H1 (cell line): ENCODE measurements at regions not wholly inside any gene's neighbourhood (a gene's known extent, or its start where the extent isn't known, plus 50 kb on each side); places are given as distances from the start of the nearest gene placed in this dataset.

Experiments used
- ASH2L ChIP-seq: fragments of 200-600, 300-600 bp; sonication (generic); IDR thresholded peaks from one replicate; pipeline ENCODE4 v1.7.1; 2017; ENCODE audit warnings: low read length
- ATF2 ChIP-seq: IDR thresholded peaks from 2 replicates; pipeline ENCODE4 v1.6.1; 2012; ENCODE audit warnings: low read length, inconsistent platforms
- CHD2 ChIP-seq: IDR thresholded peaks from 2 replicates; pipeline ENCODE4 v1.6.1; 2012; ENCODE audit warnings: low read length, improper control_type of control experiment
- CHD7 ChIP-seq: fragments of 300-600 bp; sonication (generic); IDR thresholded peaks from 2 replicates; pipeline ENCODE4 v1.7.1; 2012; ENCODE audit warnings: low read length, moderate library complexity, mild to moderate bottlenecking, inconsistent platforms; ENCODE audit not compliant: insufficient replicate concordance
- HDAC2 ChIP-seq, 2 experiments: fragments of 300-600 bp in 1 of 2; sonication (generic) in 1 of 2; IDR thresholded peaks; 2 replicates each; pipeline ENCODE4 v1.6.1; 2011 to 2012; ENCODE audit warnings: low read depth in 2 of 2, low read length in 2 of 2, mild to moderate bottlenecking in 2 of 2, moderate library complexity in 2 of 2, borderline replicate concordance in 1 of 2, inconsistent platforms in 1 of 2
- KDM1A ChIP-seq: fragments of 200-600, 300-600 bp; sonication (generic); IDR thresholded peaks from 2 replicates; pipeline ENCODE4 v1.7.1; 2016; ENCODE audit warnings: mild to moderate bottlenecking, low read length, borderline replicate concordance
- NRF1 ChIP-seq: IDR thresholded peaks from 2 replicates; pipeline ENCODE4 v1.6.1; 2011; ENCODE audit warnings: mild to moderate bottlenecking, low read depth, low read length, improper control_type of control experiment
- POLR2AphosphoS5 ChIP-seq: IDR thresholded peaks from 2 replicates; pipeline ENCODE4 v1.6.1; 2011; ENCODE audit warnings: low read depth, low read length
- RFX5 ChIP-seq: IDR thresholded peaks from 2 replicates; pipeline ENCODE4 v1.6.1; 2011; ENCODE audit warnings: low read depth, low read length, improper control_type of control experiment, borderline replicate concordance
- SP1 ChIP-seq: IDR thresholded peaks from 2 replicates; pipeline ENCODE4 v1.6.1; 2011; ENCODE audit warnings: low read depth, low read length
- SP4 ChIP-seq: IDR thresholded peaks from 2 replicates; pipeline ENCODE4 v1.6.1; 2012; ENCODE audit warnings: low read length, inconsistent platforms
- TBP ChIP-seq: IDR thresholded peaks from 2 replicates; pipeline ENCODE4 v1.6.1; 2011; ENCODE audit warnings: low read depth, low read length, improper control_type of control experiment

- TF ChIP-seq CHD7 (no peak), SP1 (no peak), SP4 (no peak), ASH2L (no peak), CHD2 (no peak), POLR2AphosphoS5 (no peak), KDM1A (no peak), HDAC2 (IDR thresholded peaks at IDR 0.05; ENCODE audit: borderline replicate concordance in 1 of 2, low read depth in 2 of 2, low read length in 2 of 2) (no peak), RFX5 (no peak), NRF1 (no peak), ATF2 (no peak), TBP (no peak)
These were observed 575.5 kb downstream of the SOX6 start (continued) for GRCh38 chr11:15780837-15781236.
